Fibroblast of skin of abdomen (primary cell): ENCODE measurements at regions not wholly inside any gene's neighbourhood (a gene's known extent, or its start where the extent isn't known, plus 50 kb on each side); places are given as distances from the start of the nearest gene placed in this dataset.

Experiments
- DNase-seq: peaks from one replicate; pipeline ENCODE4 v3.0.0-alpha.2; 2013

- DNase-seq, result no peak
Observed at GRCh38 chr2:180524499-180524898, 455.9 kb upstream of the UBE2E3 start.

DNA sequence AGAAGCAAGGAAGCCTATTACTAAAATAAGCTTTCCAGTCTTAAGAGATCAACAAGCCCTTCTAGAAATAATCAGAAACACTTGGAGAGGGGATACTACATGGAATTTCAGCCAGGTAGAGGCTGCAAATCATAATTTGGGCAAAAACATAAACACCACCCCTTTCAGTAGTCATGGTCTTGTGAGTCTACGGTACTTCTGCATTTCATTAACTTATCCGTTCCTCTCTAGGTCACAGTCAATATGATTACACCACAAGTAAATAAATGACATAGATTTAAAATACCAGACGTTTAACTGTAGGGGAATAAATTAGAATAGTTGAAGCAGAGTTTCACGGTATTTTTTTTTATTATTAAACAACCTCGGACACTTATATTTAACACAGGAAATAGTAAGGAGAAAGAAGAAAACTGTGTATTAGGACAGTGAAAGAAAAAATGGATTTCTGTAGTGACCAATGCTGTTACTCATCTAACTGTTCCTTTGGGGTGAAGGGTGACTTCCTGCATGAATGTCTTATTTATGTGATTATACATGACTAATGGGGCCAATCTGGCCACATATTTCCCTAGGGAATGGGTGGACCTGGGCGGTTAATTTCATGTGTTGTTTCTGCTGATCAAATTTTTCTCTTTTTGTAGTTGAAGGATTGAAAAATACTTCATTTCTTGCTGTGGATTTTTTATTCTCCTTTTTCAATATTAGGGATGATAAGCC, 456.6 kb upstream of the UBE2E3 start:
- peak; percentile 73 for DNase-seq

DNA sequence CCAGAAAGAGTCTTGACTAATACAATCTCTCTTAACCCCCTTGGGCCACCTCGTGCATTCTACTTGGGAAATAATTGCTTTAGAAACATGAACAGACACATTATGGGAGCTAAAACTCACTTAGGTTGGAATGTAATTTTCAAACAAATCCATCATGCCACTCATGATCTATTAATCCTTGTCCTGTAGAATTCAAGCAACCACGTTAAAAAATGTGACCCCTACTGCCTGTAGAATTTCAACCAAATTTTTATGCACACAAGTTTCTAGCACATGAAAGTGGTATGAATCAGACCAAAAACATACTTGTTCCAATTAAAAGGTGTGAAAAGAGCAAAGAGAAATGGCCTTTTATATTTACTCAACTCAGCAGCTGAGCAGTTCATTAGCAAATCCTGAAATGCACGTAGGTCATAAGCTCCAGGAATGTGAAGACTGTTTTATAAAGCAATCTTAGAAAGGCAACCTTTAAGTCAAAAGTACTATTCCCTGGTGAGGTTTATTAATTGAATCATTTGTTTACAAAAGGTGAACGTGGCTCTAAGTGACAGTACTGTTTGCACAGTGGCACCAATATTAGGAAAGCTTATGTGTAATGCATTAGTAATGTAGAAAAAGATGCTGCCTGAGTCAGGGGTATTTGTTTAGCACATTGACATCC, 459.4 kb upstream of the UBE2E3 start:
- DNase-seq, result peak; percentile 61

- no peak for DNase-seq
Observed at GRCh38 chr2:180520206-180520605, 460.2 kb upstream of the UBE2E3 start.

- peak; percentile 17 for DNase-seq
Observed at GRCh38 chr2:180519276-180519675, 461.1 kb upstream of the UBE2E3 start.

DNA sequence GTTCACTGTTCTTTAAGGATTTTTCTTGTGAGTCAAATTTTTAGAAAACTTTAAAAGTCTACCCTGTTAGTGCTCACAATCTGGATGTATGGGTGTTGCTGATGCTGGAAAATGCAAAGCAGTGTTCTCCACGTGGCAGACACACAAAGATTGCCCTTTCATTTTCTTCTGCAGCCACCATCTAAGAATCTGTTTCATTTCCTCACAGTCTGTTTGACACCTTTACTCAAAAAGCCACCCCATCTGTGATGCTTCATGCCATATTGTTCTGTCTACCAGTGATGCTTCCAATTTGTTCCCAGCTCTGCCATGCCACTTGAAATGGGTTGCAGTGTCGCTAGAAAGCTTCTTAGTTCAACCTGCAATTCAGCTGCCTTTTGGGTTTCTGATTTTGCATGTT, 464.2 kb upstream of the UBE2E3 start:
- no peak for DNase-seq

DNA sequence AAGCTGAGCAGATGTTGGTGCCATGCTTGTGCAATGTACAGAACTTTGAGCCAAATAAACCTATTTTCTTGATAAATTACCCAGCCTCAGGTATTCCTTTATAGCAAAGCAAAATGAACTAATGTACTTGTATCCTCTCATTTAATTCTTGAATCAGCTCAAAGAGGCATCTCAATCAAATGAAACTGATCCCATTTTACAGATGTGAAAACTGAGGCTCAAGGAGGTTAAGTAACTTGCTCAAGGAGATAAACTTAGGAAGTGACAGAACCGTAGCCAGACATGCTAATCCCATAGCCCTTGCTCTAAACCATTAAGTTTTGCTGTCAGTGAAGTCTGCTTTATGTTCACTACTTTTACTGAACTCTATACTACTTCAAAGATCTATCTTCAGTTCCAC, 467.0 kb upstream of the UBE2E3 start:
- no peak for DNase-seq

DNA sequence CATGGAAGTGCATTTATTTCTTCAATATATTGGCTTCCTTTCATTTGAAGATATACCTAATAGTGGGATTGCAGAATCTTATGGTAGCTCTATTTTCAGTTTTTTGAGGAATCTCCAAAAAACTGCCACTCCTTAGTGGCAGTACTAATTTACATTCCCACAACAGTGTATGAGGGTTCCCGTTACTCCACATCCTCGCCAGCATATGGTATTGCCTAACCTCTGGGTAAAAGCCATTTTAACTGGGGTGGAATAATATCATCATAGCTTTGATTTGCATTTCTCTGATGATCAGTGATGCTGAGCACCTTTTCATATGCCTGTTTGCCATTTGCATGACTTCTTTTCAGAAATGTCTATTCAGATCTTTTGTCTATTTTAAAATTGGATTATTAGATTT, 471.9 kb upstream of the UBE2E3 start:
- DNase-seq, result no peak

- DNase-seq, result no peak
Observed at GRCh38 chr2:180507028-180507427, 473.4 kb upstream of the UBE2E3 start.

- DNase-seq, result peak; percentile 24
Observed at GRCh38 chr2:180505203-180505602, 475.2 kb upstream of the UBE2E3 start.

GRCh38 chr2:180497621-180498152, 482.7 kb upstream of the UBE2E3 start:
- DNase-seq, result peak; percentile 1

GRCh38 chr2:180495606-180496005, 484.8 kb upstream of the UBE2E3 start:
- no peak for DNase-seq

GRCh38 chr2:180494286-180494685, 486.1 kb upstream of the UBE2E3 start:
- no peak for DNase-seq

- DNase-seq, result no peak
Observed at GRCh38 chr2:180482696-180483095, 475.6 kb upstream of the CWC22 start.

- DNase-seq, result no peak
Observed at GRCh38 chr2:180481998-180482397, 474.9 kb upstream of the CWC22 start.

DNA sequence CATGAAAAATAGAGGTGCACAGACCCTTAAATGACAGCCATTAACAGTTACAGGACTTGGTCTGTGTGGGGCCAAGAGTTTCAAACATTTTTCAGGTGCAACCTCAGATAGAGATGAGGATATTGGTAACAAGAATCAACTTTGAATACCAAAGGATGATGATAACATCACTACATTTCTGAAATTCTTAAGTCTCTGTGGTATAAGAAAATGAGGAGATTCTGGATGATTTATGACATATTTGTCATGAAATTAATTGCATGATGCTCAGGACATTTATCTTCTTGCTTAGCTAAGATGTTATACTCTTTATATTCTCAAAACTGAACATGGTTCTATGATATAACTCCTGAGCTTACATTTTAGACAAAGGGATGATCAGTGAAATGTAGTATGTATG, 471.8 kb upstream of the CWC22 start:
- peak; percentile 39 for DNase-seq

DNA sequence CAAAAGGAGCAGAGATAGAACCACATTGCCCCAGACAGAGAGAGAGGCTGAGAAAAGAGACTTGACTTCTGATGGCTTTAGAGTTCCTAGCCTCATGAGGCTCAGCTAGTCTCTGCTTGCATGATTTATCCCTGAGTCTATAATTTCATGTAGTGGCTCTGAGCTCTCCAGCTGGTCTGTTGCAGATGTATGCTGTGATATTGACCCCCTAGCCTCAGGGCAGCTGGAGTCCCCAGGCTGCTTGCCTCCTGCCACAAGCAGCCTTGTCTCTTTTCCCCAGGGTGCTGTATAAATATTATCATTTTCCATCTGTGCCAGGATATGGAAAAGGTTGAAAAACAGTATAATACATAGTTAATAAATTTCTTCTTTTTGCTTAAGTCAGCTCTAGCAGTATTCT, 467.6 kb upstream of the CWC22 start:
- DNase-seq, result no peak

- DNase-seq, result no peak
Observed at GRCh38 chr2:180473456-180473855, 466.4 kb upstream of the CWC22 start.

- DNase-seq, result peak; percentile 24
Observed at GRCh38 chr2:180472133-180472532, 465.0 kb upstream of the CWC22 start.

GRCh38 chr2:180463608-180464007, 456.5 kb upstream of the CWC22 start:
- no peak for DNase-seq

DNA sequence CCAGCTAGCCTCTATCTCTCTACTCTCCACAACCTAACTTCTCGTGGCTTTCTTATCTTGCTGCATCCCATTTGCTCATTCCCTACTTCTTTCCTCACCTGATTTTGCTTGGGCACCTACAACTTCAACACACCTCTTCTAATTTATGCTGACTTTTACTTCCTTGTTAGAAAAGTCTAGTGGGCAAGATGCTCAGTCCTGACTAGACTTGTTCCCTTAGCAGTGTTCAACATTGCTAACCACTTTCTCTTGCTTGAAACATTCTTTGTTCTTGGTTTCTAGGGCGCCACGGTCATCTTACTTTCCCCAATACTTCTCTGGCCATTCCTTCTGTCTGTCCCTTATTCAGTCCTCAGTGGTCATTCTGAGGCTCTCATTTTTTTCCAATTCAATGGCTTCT, 454.7 kb upstream of the CWC22 start:
- no peak for DNase-seq

DNA sequence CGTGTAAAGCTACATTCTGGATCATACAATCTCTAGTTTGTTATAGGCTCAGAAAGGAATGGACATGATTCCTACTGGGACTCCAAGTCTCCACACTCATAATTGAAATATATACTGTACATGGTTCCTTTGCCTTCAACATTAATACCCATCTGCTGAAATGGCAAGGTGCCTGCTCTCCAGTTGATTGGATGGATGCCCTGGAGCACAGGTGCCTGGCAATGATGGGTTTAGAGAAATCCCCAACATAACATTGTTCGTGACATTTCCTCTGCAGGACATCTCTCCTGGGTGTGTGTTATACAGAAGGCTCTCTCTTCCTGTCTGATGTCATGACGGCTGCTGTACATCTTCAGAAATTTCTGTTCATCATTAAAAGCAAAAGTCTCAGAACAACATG, 449.7 kb upstream of the CWC22 start:
- no peak for DNase-seq

DNA sequence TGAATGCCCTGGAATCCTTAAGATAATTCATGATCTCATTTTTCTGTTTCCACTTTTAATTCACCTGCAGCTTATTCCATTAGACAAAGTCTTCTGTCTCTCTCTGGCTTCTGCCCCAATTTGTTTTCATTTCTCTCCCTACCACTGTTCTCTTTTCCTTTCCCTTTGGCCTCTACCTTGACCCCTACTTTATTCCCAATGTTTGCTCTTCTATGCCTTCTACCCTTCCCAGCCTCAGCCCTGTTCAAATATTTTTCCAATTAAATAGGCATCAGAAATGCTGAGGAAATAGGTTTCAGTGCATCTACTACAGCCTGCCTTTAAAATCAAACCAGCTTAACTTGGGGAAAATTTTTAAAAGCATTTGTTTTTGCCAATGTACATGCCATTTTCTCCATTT, 443.7 kb upstream of the CWC22 start:
- no peak for DNase-seq

DNA sequence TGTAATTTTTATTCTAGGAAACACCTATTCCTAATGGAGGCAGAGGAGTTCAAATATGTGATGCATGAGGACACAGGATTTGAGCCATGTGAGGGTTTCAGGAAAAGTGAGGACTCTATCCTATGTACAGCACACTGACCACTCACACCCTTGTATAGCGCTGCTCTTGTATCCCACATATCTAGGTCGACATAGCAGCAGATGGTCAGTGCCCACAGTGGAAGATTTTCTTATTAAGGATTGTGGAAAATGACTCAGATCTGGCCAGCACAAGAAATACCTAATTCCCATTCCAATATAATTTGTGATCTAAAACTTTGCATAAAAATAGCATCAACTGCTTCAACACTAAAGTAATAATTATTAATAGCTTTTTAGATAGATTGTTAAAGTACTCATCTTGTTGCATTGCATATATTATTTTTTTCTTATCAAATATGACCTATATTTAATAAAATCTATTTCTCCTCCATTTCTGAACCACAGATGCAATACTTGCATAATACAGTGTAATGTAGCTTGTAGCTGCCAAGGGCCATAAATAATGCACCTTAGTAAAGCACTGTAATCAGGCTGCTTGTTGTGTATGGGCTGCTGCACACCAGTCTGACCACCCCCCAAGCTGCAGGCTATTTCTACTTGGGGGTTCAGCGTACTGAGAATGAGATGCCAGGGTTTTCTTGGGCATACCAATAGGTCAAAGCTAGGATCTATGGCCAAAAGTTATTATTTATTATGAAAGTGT, 442.2 kb upstream of the CWC22 start:
- no peak for DNase-seq
